ENCODE measurements at regions not wholly inside any gene's neighbourhood (a gene's known extent, or its start where the extent isn't known, plus 50 kb on each side); places are given as distances from the start of the nearest gene placed in this dataset.

DNA sequence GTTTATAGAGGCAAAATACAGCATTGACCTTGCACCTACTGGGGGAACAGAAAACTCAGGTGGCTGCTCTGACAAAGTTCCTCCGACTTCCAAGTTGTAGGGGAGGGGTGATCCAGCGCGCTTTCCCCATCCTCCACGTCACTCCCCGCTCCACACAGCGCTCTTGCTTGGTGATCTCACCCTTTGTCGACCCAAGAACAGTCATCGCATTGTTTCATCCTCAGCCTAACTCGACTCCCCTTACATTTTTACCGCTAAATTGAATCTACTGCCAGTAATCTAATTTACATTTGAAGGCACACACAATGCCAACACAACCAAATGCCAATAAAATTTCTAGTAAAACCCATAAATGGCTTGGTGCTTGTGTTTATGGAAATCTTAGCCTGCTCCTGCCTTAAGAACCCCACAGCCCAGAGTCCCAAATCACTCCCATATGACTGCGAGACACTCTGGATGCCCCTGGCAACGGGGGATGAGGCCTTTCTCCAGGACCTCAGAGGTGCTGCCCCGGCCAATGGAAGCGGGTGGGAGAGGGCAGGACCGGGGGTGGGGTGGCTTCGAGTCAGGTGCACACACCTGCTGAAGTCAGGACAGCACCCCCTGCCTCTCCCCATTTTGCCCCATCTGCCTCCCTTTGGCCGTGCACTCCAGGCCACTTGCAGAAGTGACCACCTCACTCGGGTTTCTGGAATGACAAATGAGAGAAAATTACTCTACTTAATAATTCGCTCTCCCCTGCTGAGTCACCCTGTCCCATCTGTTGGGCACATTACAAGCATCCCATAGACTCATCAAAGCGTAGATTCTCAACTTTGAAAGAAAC, 98.2 kb upstream of the GSC start (continued):
- TF ChIP-seq CREB1 (IDR thresholded peaks at IDR 0.05): no peak
- TF ChIP-seq SRF (IDR thresholded peaks at IDR 0.05; ENCODE audit: low read depth, low read length): no peak
- no peak for TF ChIP-seq NANOG (IDR thresholded peaks at IDR 0.05; ENCODE audit: insufficient read depth, low read depth, low read length, poor library complexity, severe bottlenecking)
- no peak for TF ChIP-seq EP300 (IDR thresholded peaks at IDR 0.05; ENCODE audit: borderline replicate concordance in 1 of 2, low read depth in 2 of 2, low read length in 2 of 2)

Measured in H1 (cell line).